Breast epithelium (tissue), 4 donors: ENCODE measurements at regions not wholly inside any gene's neighbourhood (a gene's known extent, or its start where the extent isn't known, plus 50 kb on each side); places are given as distances from the start of the nearest gene placed in this dataset.

Experiments
- DNase-seq, 2 donors: peaks; one replicate each; pipeline ENCODE4 v3.0.0-alpha.2; 2019; ENCODE audit warnings: low spot score in 2 of 2
- H3K27ac ChIP-seq, 2 donors: fragments of 200-600 bp; sonication (generic) in 1 of 2; one replicate each; pipeline ENCODE4 v1.5.1; 2016 to 2019; ENCODE audit warnings: mild to moderate bottlenecking in 1 of 2
- H3K27me3 ChIP-seq, 2 donors: fragments of 200-600 bp; sonication (generic) in 1 of 2; one replicate each; pipeline versions ENCODE4 v1.5.1 to v1.6.0; 2017 to 2019; ENCODE audit warnings: control low read depth in 1 of 2, mild to moderate bottlenecking in 1 of 2
- H3K36me3 ChIP-seq: fragments of 200-600 bp; one replicate; pipeline ENCODE4 v1.5.1; 2019
- H3K4me1 ChIP-seq, 2 donors: fragments of 200-600 bp; sonication (generic); one replicate each; pipeline ENCODE4 v1.5.1; 2016 to 2019; ENCODE audit warnings: control low read depth in 1 of 2
- H3K4me3 ChIP-seq, 3 donors: fragments of 200-600 bp; sonication (generic); 1 replicate in 2 of 3; 2 replicates in 1 of 3; pipeline ENCODE4 v1.5.1; 2016 to 2019; ENCODE audit warnings: mild to moderate bottlenecking in 3 of 3, moderate library complexity in 2 of 3
- H3K9me3 ChIP-seq, 2 donors: fragments of 200-600 bp; sonication (generic) in 1 of 2; one replicate each; pipeline ENCODE4 v1.5.1; 2016 to 2019; ENCODE audit warnings: control low read depth in 1 of 2
- POLR2A ChIP-seq: fragments of 450-650 bp; IDR thresholded peaks from one replicate; pipeline ENCODE4 v1.6.1; 2016; ENCODE audit warnings: antibody characterized with exemption, mild to moderate bottlenecking, moderate library complexity
- POLR2AphosphoS5 ChIP-seq, 3 donors: sonication (generic); formaldehyde crosslinking; IDR thresholded peaks; one replicate each; pipeline ENCODE4 v1.6.1; 2017; ENCODE audit warnings: antibody characterized with exemption in 3 of 3
- intact Hi-C: fragments of 100-400 bp; cut with DNase I; formaldehyde crosslinking; loops from one replicate; pipeline ENCODE4 v1.15.1; 2023; ENCODE audit warnings: low total_unique reads
- TF ChIP-seq, protein P1 (sequence below), 3 donors: fragments of 450-650 bp; IDR thresholded peaks; one replicate each; pipeline ENCODE4 v1.5.1; 2016 to 2017; ENCODE audit warnings: antibody characterized with exemption in 3 of 3, mild to moderate bottlenecking in 3 of 3, moderate library complexity in 3 of 3

DNA sequence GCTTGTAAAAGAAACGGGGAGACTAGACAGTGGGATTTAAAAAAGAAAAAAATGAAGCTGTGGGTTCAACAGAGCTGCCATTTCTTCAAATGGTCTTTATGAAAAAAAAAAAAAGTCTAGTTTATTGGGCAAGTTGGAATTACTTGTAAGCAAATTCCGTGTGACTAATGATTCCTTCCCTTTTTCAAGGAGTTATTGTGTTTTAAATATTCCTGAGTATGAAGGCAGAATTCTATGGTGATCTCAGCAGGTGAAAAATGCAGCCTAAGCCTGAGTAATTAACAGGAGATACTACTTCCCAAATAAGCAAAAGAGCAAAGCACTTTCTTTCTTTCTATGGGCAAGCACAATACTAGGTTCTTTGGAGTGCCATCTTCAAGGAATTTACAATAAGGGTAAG, 481.9 kb downstream of the ZNF608 start:
- Histone ChIP-seq H3K9me3 (no peaks in the 10 kb centered on the region), H3K36me3 (no peaks in the 10 kb centered on the region), H3K4me3 (no peak overlapping the region), H3K27ac (no peak overlapping the region), H3K27me3 (no peaks in the 10 kb centered on the region), H3K4me1 (no peaks in the 10 kb centered on the region)
- DNase-seq = no peak
- no peak for TF ChIP-seq POLR2AphosphoS5 (IDR thresholded peaks at IDR 0.05)
- TF ChIP-seq POLR2A = no peak
- TF ChIP-seq, protein P1, sequence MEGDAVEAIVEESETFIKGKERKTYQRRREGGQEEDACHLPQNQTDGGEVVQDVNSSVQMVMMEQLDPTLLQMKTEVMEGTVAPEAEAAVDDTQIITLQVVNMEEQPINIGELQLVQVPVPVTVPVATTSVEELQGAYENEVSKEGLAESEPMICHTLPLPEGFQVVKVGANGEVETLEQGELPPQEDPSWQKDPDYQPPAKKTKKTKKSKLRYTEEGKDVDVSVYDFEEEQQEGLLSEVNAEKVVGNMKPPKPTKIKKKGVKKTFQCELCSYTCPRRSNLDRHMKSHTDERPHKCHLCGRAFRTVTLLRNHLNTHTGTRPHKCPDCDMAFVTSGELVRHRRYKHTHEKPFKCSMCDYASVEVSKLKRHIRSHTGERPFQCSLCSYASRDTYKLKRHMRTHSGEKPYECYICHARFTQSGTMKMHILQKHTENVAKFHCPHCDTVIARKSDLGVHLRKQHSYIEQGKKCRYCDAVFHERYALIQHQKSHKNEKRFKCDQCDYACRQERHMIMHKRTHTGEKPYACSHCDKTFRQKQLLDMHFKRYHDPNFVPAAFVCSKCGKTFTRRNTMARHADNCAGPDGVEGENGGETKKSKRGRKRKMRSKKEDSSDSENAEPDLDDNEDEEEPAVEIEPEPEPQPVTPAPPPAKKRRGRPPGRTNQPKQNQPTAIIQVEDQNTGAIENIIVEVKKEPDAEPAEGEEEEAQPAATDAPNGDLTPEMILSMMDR (IDR thresholded peaks at IDR 0.05) = no peak
- intact Hi-C loops = no loop called here

DNA sequence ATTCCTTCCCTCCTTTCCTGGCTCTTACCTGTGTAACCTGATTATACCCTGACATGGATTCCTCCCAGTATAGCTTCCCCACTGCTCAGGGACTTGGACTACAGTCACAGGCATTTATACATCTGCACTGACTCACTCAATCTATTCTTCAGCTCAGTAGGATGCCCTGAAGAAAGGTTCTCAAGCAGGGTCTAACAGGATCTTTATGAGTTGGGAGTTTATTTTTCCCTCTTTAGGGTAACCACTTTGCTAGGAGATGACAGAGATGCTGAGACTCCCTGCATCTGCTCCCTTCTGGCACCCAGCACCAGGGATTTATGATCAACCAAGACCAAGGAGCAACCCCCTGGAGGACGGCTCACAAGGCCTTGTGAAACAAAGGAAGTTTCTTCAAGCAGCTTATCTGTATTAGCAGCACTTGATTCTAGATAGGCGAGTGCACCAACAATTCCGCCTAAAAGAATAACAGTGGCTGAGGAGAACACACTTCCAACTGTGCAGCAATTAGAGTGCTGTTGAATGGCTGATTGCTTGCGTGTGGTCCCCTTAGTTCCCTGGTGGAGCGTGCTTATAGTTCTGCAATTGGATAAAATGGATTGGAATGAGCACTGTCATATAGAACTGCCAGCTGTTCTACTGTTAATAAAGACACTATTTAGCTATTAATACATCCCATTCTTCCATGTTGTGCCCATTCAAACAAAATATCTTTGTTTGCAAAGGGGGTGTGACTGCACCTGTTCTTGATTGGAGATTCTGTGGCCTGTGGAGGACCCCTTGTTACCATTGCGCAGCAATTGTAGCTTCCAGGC, 482.6 kb downstream of the ZNF608 start:
- Histone ChIP-seq H3K9me3 (no peaks in the 10 kb centered on the region), H3K36me3 (no peaks in the 10 kb centered on the region), H3K27me3 (no peaks in the 10 kb centered on the region), H3K4me1 (no peaks in the 10 kb centered on the region), H3K4me3 (no peak overlapping the region), H3K27ac (no peak overlapping the region)
- intact Hi-C loops = no loop called here
- DNase-seq = no peak
- TF ChIP-seq, protein P1 (IDR thresholded peaks at IDR 0.05) = no peak
- TF ChIP-seq POLR2AphosphoS5 (IDR thresholded peaks at IDR 0.05) = no peak
- no peak for TF ChIP-seq POLR2A

GRCh38 chr5:124262991-124263571, 483.4 kb downstream of the ZNF608 start:
- H3K9me3 ChIP-seq = no peaks in the 10 kb centered on the region
- no peaks in the 10 kb centered on the region for H3K36me3 ChIP-seq
- H3K27me3 ChIP-seq = no peaks in the 10 kb centered on the region
- no peak overlapping the region for H3K4me3 ChIP-seq
- no peak for DNase-seq
- no peak overlapping the region for H3K27ac ChIP-seq
- no peaks in the 10 kb centered on the region for H3K4me1 ChIP-seq
- TF ChIP-seq POLR2AphosphoS5 (IDR thresholded peaks at IDR 0.05) (no peak), POLR2A (no peak)
- TF ChIP-seq, protein P1 (IDR thresholded peaks at IDR 0.05) = no peak
- intact Hi-C loops = no loop called here

DNA sequence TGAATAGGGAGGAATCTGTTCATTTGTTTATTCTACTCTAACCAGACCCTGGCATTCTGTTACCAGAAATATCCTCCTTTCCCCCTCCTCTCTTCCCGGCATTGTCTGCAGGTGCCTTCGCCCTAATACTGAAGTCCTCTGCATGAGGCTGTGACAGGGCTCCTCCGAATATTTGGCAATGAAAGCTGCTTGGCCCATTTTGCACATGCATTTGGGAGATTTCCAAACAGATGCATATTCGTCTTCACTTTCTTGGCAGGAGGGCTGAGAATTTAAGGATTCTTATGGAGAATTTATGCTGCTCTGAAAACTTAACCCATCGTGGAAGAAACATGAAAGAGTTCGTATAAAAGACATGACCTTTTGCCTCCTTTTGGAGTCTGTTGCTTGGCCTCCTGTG, 484.0 kb downstream of the ZNF608 start:
- no peak overlapping the region for H3K27ac ChIP-seq
- intact Hi-C loops = no loop called here
- no peak for TF ChIP-seq POLR2A
- TF ChIP-seq, protein P1 (IDR thresholded peaks at IDR 0.05) = no peak
- no peak for TF ChIP-seq POLR2AphosphoS5 (IDR thresholded peaks at IDR 0.05)

DNA sequence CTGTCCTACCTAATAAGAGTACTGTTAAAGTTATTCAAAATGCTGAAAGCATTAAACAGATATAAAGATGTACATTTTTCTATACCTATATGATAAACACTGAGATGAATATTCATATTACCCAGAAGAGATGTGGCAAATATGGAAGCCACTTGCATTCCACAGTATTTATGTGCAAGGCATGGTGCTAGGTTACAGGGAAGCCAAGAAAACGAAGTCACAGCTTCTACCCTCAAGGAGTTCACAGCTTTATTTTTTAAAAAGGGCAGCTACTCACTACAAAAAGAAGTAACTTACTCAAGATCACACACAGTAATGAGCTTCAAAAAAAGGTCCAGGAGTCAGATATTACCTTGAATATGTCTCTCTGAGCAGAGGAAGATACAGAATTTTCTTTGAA, 484.6 kb downstream of the ZNF608 start:
- no peak overlapping the region for H3K27ac ChIP-seq
- no peak for DNase-seq
- no peak overlapping the region for H3K4me3 ChIP-seq
- no peaks in the 10 kb centered on the region for H3K27me3 ChIP-seq
- intact Hi-C loops = no loop called here
- no peaks in the 10 kb centered on the region for H3K36me3 ChIP-seq
- H3K4me1 ChIP-seq = no peaks in the 10 kb centered on the region
- TF ChIP-seq POLR2A = no peak
- TF ChIP-seq, protein P1 (IDR thresholded peaks at IDR 0.05) = no peak
- no peak for TF ChIP-seq POLR2AphosphoS5 (IDR thresholded peaks at IDR 0.05)
- no peaks in the 10 kb centered on the region for H3K9me3 ChIP-seq

More for the DNA sequence above, 484.0 kb downstream of the ZNF608 start:
- no peaks in the 10 kb centered on the region for H3K9me3 ChIP-seq
- no peaks in the 10 kb centered on the region for H3K4me1 ChIP-seq
- no peak for DNase-seq
- no peaks in the 10 kb centered on the region for H3K27me3 ChIP-seq
- no peak overlapping the region for H3K4me3 ChIP-seq
- H3K36me3 ChIP-seq = no peaks in the 10 kb centered on the region
